ENCODE measurements at regions not wholly inside any gene's neighbourhood (a gene's known extent, or its start where the extent isn't known, plus 50 kb on each side); places are given as distances from the start of the nearest gene placed in this dataset.
"Not testable (repeated sequence)": the region's sequence is repeated elsewhere in the genome, so short reads cannot be mapped to it uniquely, and the experiment has no call there.

DNA sequence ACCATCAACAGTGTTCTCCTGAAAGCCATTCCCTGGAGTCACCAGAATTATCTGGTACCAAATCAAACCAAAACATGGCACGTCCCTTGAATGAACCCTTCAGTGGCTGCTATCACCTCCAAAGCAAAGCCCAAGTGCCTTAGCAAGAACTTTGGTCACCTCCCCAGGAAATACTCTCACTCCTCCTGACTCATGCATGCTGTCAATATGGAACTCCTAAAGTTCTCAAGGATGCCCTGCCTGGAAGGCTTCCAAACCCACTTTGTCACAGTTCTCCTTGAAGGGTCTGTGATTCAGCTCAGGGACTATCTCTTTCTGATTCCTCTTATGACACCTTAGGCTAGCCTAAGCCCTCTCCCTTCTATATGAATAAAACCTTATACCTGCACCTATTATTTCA lies 146.1 kb upstream of the RUNX1 start:
- Mint-ChIP-seq H3K9me3 (peaks cover 11% of the 10 kb centered on the region), H3K4me1 (ENCODE audit: low read depth) (no peaks in the 10 kb centered on the region), H3K27me3 (peaks cover 2% of the 10 kb centered on the region), H3K27ac (no peak overlapping the region), H3K4me3 (no peak overlapping the region), H3K36me3 (ENCODE audit: low read depth) (no peaks in the 10 kb centered on the region)
- intact Hi-C loops (cut with micrococcal nuclease), result no loop called here

DNA sequence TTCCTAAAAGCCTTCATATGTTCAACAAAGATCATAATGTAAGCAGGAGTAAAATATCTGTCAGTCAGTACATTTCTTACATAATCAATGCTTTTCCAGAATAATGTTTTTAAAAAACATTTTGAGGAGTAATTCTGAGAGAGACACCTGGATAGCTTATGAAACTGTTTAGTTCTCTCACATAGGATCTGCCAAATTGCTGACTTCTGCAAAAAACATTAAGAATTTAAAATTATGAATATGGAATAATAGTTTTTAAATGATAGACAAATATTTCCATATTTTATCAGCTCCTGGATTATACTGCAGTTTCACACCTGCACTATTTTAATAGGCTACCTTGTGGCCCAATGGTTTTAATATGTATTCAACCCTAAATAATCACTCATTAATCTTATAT lies 142.7 kb upstream of the RUNX1 start:
- no peak overlapping the region for H3K27ac Mint-ChIP-seq
- intact Hi-C loops (cut with micrococcal nuclease), result no loop called here
- H3K9me3 Mint-ChIP-seq, result peaks cover 11% of the 10 kb centered on the region
- no peaks in the 10 kb centered on the region for H3K36me3 Mint-ChIP-seq (ENCODE audit: low read depth)
- no peak overlapping the region for H3K4me3 Mint-ChIP-seq
- no peaks in the 10 kb centered on the region for H3K4me1 Mint-ChIP-seq (ENCODE audit: low read depth)
- H3K27me3 Mint-ChIP-seq, result peaks cover 2% of the 10 kb centered on the region

DNA sequence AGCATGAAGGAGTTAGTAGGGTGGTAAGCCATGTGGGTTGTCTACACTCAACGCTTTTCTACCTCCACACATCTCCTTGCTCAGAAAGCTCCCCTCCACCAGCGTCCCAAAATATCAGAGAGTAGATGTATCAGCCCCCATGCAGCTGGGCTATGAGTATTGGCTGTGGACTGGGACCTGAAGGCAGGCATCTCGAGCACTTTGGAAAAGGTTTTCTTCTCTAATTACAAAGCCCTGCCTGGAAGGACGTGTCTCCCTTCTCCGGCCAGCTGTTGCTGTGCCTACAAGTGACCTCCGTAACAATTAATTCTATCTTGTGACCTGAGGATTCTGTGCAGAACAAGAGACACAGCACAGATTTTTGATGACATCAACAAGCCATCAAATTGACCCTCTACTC lies 142.0 kb upstream of the RUNX1 start:
- peaks cover 4% of the 10 kb centered on the region for H3K4me1 Mint-ChIP-seq (ENCODE audit: low read depth)
- H3K4me3 Mint-ChIP-seq, result no peak overlapping the region
- H3K27me3 Mint-ChIP-seq, result peaks cover 2% of the 10 kb centered on the region
- no peaks in the 10 kb centered on the region for H3K36me3 Mint-ChIP-seq (ENCODE audit: low read depth)
- peaks cover 11% of the 10 kb centered on the region for H3K9me3 Mint-ChIP-seq
- intact Hi-C loops (cut with micrococcal nuclease), result no loop called here
- H3K27ac Mint-ChIP-seq, result no peak overlapping the region

DNA sequence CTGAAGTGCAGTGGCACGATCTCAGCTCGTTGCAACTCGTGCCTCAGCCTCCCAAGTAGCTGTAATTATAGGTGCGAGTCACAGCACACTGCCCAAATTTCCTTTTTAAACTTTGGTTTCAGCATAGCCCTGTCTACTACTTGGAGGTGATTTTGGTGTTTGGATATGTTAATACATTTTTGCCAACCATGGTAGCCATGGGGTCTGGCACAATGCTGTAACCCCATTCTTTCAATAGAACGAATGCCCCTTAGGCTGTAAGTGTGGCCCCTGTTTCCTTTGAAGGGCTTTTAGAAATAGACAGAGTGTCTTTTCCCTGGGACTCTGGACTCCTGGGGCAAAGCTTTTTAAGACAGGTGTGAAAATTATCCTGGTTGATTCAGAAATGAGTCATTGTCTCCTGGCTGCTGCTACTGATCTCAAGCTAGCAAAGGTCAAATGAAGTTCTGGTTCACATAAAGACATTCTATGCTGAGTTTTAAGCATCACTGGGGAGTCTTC lies 141.1 kb upstream of the RUNX1 start:
- intact Hi-C loops (cut with micrococcal nuclease), result no loop called here
- no peak overlapping the region for H3K27ac Mint-ChIP-seq
- no peaks in the 10 kb centered on the region for H3K36me3 Mint-ChIP-seq (ENCODE audit: low read depth)
- H3K4me1 Mint-ChIP-seq (ENCODE audit: low read depth), result peaks cover 7% of the 10 kb centered on the region
- H3K9me3 Mint-ChIP-seq, result peaks cover 11% of the 10 kb centered on the region
- no peak overlapping the region for H3K4me3 Mint-ChIP-seq
- peaks cover 2% of the 10 kb centered on the region for H3K27me3 Mint-ChIP-seq

DNA sequence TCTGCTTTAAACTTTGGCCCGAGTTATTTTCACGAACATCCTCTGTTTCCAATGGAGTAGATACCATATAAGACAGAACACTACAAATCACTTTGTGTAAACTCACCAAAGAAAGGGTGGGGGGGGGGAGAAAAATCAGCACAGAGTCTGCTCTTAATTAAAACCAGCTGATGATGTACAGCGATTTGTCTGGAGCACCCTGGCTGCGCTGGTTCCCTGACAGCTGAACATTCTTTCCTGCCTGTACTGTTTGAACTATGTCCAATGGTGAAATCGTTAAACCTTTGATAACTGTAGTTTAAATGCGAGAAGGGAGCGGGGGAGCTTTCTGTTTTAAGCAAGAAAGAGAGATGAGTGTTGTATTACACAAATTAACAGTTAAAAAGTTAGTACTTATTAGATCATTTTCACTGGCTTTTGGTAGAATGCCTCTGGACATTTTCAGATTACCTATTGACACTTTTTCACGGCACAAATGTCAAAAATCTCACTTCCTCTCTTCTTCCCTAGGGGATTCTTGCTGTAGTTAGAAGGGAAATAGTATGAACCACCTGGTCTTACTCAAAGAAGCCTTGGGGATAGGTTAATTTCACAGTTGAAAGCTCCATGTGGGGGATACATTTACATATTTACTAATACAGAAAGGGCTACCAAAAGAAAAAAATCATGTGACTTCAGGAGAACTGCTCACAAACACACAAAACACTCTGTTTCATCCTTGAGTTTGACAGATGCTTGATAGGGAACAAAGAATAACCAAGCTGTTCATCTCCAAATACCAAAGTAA lies 140.2 kb upstream of the RUNX1 start:
- intact Hi-C loops (cut with micrococcal nuclease), result no loop called here
- H3K4me3 Mint-ChIP-seq, result no peak overlapping the region
- peaks cover 16% of the 10 kb centered on the region for H3K9me3 Mint-ChIP-seq
- H3K27ac Mint-ChIP-seq, result no peak overlapping the region
- no peaks in the 10 kb centered on the region for H3K36me3 Mint-ChIP-seq (ENCODE audit: low read depth)
- peaks cover 7% of the 10 kb centered on the region for H3K4me1 Mint-ChIP-seq (ENCODE audit: low read depth)
- H3K27me3 Mint-ChIP-seq, result peaks cover 4% of the 10 kb centered on the region

DNA sequence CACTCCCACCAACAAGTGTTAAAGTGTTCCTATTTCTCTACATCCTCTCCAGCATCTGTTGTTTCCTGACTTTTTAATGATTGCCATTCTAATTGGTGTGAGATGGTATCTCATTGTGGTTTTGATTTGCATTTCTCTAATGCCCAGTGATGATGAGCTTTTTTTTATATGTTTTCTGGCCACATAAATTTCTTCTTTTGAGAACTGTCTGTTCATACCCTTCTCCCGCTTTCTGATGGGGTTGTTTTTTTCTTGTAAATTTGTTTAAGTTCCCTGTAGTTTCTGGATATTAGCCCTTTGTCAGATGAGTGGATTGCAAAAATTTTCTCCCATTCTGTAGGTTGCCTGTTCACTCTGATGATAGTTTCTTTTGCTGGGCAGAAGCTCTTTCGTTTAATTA lies 134.3 kb upstream of the RUNX1 start:
- H3K27ac Mint-ChIP-seq; H3K4me1 Mint-ChIP-seq (ENCODE audit: low read depth); H3K9me3 Mint-ChIP-seq; H3K4me3 Mint-ChIP-seq; intact Hi-C loops (cut with micrococcal nuclease); H3K36me3 Mint-ChIP-seq (ENCODE audit: low read depth); H3K27me3 Mint-ChIP-seq: not testable (repeated sequence)

DNA sequence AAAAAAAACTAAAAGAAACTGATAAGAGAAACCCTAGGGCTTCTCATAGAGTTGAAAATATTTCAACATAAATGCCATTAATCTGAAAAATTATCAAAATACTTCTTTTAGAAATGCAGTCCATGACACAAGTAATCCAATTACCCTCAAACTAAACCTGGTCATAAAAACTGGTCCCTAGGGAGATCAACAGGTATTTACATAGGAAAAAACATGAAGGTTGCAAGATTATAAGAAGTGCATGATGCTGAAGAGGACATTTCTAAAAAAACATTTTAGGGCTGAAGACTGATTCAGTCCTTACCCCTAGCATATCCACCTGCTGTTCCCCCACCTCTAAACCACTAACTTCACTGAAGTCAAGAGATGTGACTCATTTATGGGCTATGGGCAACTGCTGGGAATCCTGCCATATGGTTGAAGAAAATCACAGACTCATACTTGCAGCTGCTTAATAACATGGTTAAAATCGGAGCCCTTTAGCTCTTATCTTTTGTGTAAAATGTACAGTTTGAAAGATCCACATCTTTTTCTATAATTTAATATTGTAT lies 131.0 kb upstream of the RUNX1 start:
- intact Hi-C loops (cut with micrococcal nuclease), result no loop called here
- Mint-ChIP-seq H3K27ac (no peak overlapping the region), H3K4me3 (no peak overlapping the region), H3K36me3 (ENCODE audit: low read depth) (no peaks in the 10 kb centered on the region), H3K9me3 (peaks cover 8% of the 10 kb centered on the region), H3K27me3 (peaks cover 10% of the 10 kb centered on the region), H3K4me1 (ENCODE audit: low read depth) (no peaks in the 10 kb centered on the region)

DNA sequence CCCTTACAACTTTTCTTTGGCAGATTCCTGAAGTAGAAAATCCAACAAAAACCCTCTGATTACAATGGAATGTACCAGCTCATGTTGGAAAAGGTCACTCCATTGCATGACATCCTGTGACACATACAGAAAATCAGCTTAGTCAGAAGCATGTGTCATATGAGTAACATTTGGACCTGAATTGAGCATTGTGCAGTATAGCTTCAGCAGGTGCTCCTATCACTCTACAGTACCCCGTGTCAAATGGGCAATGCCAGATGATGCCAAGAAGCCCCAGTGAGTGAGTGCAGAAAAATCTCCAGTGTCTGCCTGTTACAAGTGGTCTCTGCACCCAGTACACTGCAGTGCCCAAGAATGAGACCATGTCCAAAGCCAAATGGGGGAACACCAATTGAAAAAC lies 129.7 kb upstream of the RUNX1 start:
- no peaks in the 10 kb centered on the region for H3K4me1 Mint-ChIP-seq (ENCODE audit: low read depth)
- H3K9me3 Mint-ChIP-seq, result no peaks in the 10 kb centered on the region
- intact Hi-C loops (cut with micrococcal nuclease), result no loop called here
- no peaks in the 10 kb centered on the region for H3K36me3 Mint-ChIP-seq (ENCODE audit: low read depth)
- no peak overlapping the region for H3K4me3 Mint-ChIP-seq
- H3K27me3 Mint-ChIP-seq, result peaks cover 8% of the 10 kb centered on the region
- no peak overlapping the region for H3K27ac Mint-ChIP-seq

DNA sequence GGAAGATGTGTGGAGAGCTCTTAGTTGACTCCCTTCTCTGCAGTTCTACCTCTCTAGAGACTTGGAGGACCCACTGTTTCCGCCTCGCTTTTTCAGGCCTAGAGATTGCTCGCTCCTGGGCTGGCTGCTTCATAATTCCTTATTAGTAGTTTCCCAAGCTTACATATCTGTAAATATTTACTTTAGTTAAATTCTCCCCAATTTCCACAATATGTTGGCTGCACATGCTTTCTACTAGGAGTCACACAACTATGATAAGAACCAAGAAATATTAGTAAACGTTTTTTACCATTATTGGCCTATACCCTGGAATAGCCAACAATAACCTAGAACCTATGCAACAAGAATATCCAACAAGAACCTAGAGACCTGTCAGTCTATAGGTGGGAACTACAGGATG lies 129.0 kb upstream of the RUNX1 start:
- H3K9me3 Mint-ChIP-seq, result no peaks in the 10 kb centered on the region
- no peaks in the 10 kb centered on the region for H3K4me1 Mint-ChIP-seq (ENCODE audit: low read depth)
- no peaks in the 10 kb centered on the region for H3K36me3 Mint-ChIP-seq (ENCODE audit: low read depth)
- peaks cover 5% of the 10 kb centered on the region for H3K27me3 Mint-ChIP-seq
- intact Hi-C loops (cut with micrococcal nuclease), result no loop called here
- H3K27ac Mint-ChIP-seq, result no peak overlapping the region
- H3K4me3 Mint-ChIP-seq, result no peak overlapping the region

DNA sequence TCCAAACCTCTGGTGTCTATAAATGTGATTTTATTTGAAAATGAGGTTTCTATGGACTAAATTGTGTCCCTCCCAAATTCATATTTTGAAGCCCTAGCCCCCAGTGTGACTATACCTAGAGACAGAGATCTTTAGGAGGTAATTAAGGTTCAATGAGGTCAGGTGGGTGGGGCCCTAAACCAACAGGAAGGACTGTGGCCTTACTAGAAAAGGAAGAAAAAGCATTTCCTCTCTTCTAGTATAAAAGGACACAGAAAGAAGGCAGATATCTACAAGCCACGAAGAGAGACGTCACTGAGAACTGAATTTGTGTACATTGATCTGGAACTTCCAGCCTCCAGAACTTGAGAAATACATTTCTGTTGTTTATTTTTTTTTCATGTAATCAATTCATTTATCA lies 123.1 kb upstream of the RUNX1 start:
- no peak overlapping the region for H3K27ac Mint-ChIP-seq
- H3K4me3 Mint-ChIP-seq, result no peak overlapping the region

DNA sequence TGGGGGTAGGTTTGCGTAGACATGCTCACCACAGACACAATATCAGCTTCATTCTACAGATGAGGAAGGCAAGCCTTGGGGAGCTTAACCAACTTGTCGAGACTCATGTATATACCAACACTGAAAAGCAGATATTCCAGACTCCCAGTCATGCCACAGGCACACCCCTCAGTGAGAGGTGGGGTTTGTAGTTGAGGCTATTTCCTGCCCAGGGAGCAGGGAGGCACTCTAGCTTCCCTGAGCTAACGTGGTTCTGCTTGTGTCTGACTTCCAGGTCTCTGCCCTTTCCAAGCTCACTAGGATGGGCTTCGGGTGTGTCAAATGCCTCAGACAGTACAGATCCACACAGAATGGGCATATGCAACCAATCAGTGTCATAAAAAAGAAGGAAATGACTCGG lies 122.3 kb upstream of the RUNX1 start:
- H3K4me1 Mint-ChIP-seq (ENCODE audit: low read depth), result peaks cover 12% of the 10 kb centered on the region
- H3K4me3 Mint-ChIP-seq, result no peak overlapping the region
- H3K27ac Mint-ChIP-seq, result no peak overlapping the region
- intact Hi-C loops (cut with micrococcal nuclease), result no loop called here
- peaks cover 5% of the 10 kb centered on the region for H3K27me3 Mint-ChIP-seq
- H3K9me3 Mint-ChIP-seq, result no peaks in the 10 kb centered on the region
- no peaks in the 10 kb centered on the region for H3K36me3 Mint-ChIP-seq (ENCODE audit: low read depth)

More for the DNA sequence above, 123.1 kb upstream of the RUNX1 start:
- peaks cover 2% of the 10 kb centered on the region for H3K27me3 Mint-ChIP-seq
- no peaks in the 10 kb centered on the region for H3K36me3 Mint-ChIP-seq (ENCODE audit: low read depth)
- no peaks in the 10 kb centered on the region for H3K9me3 Mint-ChIP-seq
- H3K4me1 Mint-ChIP-seq (ENCODE audit: low read depth), result peaks cover 12% of the 10 kb centered on the region
- intact Hi-C loops (cut with micrococcal nuclease), result no loop called here

DNA sequence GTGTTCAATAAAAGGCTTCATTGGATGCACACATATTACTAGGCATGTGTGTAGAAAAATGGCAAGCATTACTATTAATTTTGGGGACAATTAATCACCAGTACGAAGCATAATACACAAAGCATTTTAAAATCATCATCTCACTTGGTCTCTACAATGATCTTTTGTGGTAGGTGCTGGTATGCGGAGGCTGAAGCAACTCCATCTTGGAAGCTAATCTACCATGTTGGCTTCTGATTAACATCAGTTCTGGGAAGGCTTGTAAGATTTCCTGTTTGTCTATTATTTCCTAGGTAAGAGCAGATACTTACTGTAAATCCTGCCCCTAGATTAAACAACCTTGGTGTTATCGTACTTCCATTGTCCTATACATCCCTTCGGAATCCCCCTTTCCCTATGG lies 121.7 kb upstream of the RUNX1 start:
- no peak overlapping the region for H3K27ac Mint-ChIP-seq
- no peak overlapping the region for H3K4me3 Mint-ChIP-seq
- no peaks in the 10 kb centered on the region for H3K36me3 Mint-ChIP-seq (ENCODE audit: low read depth)
- peaks cover 12% of the 10 kb centered on the region for H3K4me1 Mint-ChIP-seq (ENCODE audit: low read depth)
- peaks cover 5% of the 10 kb centered on the region for H3K27me3 Mint-ChIP-seq
- intact Hi-C loops (cut with micrococcal nuclease), result no loop called here
- no peaks in the 10 kb centered on the region for H3K9me3 Mint-ChIP-seq

DNA sequence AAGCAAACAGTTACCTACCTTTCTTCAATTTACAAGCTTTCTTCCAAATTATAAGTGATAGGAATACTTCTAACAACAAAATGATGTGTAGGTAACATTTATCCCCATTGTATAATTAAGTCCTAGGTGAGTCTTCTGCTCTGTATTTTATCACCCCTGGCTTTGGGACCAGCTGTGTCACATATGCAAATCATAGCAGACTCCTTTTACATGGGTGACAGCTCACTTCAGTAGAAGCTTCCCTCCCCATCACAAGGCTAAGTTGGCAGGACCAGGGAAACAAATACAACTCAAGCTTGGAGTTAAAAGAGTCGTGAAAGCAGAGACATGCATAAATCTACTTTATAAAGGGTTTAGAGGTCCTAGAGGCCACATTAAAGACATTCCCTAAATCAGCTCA lies 121.1 kb upstream of the RUNX1 start:
- Mint-ChIP-seq H3K9me3 (peaks cover 5% of the 10 kb centered on the region), H3K27me3 (peaks cover 9% of the 10 kb centered on the region), H3K27ac (no peak overlapping the region), H3K4me1 (ENCODE audit: low read depth) (peaks cover 12% of the 10 kb centered on the region), H3K4me3 (no peak overlapping the region), H3K36me3 (ENCODE audit: low read depth) (no peaks in the 10 kb centered on the region)
- intact Hi-C loops (cut with micrococcal nuclease), result no loop called here

DNA sequence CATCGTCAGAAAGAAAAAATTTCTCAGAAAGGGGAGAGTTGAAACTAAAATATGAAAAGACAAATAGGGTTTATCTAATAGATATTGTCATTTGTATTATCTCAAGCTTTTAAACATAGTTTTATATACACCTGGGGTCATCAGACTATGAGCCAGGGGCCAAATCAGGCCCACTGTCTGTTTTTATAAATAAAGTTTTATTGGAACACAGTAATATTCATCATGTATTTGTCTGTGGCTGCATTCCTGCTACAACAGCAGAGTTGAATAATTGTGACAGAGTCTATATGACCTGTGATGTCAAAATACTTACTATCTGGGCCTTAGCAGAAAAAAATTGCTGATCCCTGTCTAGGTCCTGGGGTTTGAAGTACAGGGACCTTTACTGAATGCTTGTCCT lies 120.5 kb upstream of the RUNX1 start:
- Mint-ChIP-seq H3K4me1 (ENCODE audit: low read depth) (peaks cover 12% of the 10 kb centered on the region), H3K4me3 (no peak overlapping the region), H3K27ac (no peak overlapping the region), H3K9me3 (peaks cover 8% of the 10 kb centered on the region), H3K27me3 (peaks cover 8% of the 10 kb centered on the region), H3K36me3 (ENCODE audit: low read depth) (no peaks in the 10 kb centered on the region)
- intact Hi-C loops (cut with micrococcal nuclease), result no loop called here

DNA sequence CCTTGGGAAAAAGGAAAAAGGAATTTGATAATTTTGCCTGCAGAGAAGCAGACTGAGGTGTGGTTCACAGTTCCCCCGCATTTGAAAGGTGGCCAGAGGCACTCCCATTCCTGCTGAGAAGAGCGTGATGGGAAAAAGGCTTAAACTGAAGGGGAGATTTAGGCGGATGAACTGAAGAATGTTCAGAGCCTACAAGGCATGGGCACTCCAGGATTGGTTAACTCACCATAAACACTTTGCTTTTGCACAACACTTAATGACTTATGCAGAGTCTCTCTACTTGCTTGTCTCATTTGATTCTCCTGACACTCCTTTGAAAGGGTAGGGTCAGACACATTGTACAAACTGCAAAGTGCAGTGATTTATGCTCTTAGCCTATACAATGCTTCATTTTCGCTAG lies 119.6 kb upstream of the RUNX1 start:
- Mint-ChIP-seq H3K27me3 (peaks cover 8% of the 10 kb centered on the region), H3K4me3 (no peak overlapping the region), H3K27ac (no peak overlapping the region), H3K4me1 (ENCODE audit: low read depth) (peaks cover 12% of the 10 kb centered on the region), H3K9me3 (peaks cover 8% of the 10 kb centered on the region), H3K36me3 (ENCODE audit: low read depth) (no peaks in the 10 kb centered on the region)
- intact Hi-C loops (cut with micrococcal nuclease), result no loop called here

Data from dendritic cell treated with granulocyte-macrophage colony-stimulating factor and Interleukin-4, amounts not matched to agents 40 ng/mL and 50 ng/mL, for 4 days (primary cell).